HepG2 (cell line): ENCODE measurements at regions not wholly inside any gene's neighbourhood (a gene's known extent, or its start where the extent isn't known, plus 50 kb on each side); places are given as distances from the start of the nearest gene placed in this dataset.

ENCODE experiments used
- ATAC-seq: fragments of 200-7000 bp; cut with Tn5 transposase; 3 replicates; pipeline ENCODE4 v1.9.1; 2020; ENCODE audit warnings: mild to moderate bottlenecking, moderate library complexity
- BruUV-seq: library from RNA; stranded (reverse); fragments of 400-500 nt; replicated peaks from 2 replicates; lab custom pipeline; 2021; lab: Mats Ljungman, UMichigan
- CTCF ChIA-PET: fragments of 300-600 bp; formaldehyde crosslinking; extraction: SDS; loops from one replicate; lab custom pipeline; 2021; ENCODE audit warnings: low total read pairs, inconsistent platforms, low intra/inter-chr PET ratio; lab: Yijun Ruan, JAX
- POLR2A ChIA-PET: fragments of 350-600 bp; sonication (Branson Sonifier 250); formaldehyde crosslinking; loops from one replicate; lab custom pipeline; 2020; ENCODE audit warnings: antibody characterized with exemption, inconsistent platforms; lab: Yijun Ruan, JAX
- DNase-seq: peaks from one replicate; pipeline ENCODE4 v3.0.0-alpha.2; 2015; ENCODE audit warnings: low spot score
- FAIRE-seq: peaks from 3 replicates; lab custom pipeline; 2011; peaks lifted over from hg19 to GRCh38; lab: Jason Lieb, UNC
- H2AFZ ChIP-seq: one replicate; pipeline ENCODE4 v1.6.1; 2011; ENCODE audit warnings: low read length, inconsistent platforms
- H3K27ac ChIP-seq: fragments of 300-600 bp; 3 replicates; pipeline ENCODE4 v1.8.0; 2011; ENCODE audit warnings: mixed run types, mild to moderate bottlenecking, mixed read lengths, low read length, inconsistent platforms; ENCODE audit not compliant: insufficient read depth; ENCODE audit errors: extremely low read length
- H3K27me3 ChIP-seq, 2 experiments: fragments of 200-600 bp in 1 of 2; 2 replicates in 1 of 2; 3 replicates in 1 of 2; pipeline versions ENCODE4 v1.6.0 to v1.8.0; 2011; ENCODE audit warnings: low read length in 2 of 2, mild to moderate bottlenecking in 2 of 2, moderate library complexity in 2 of 2, inconsistent platforms in 1 of 2; ENCODE audit not compliant: insufficient read depth in 2 of 2, control insufficient read depth in 1 of 2
- H3K36me3 ChIP-seq, 2 experiments: fragments of 200-600 bp in 1 of 2; replicated peaks in 1 of 2; 2 replicates in 1 of 2; 3 replicates in 1 of 2; pipeline versions ENCODE4 v1.5.1 to v1.8.0; 2011; ENCODE audit warnings: low read length in 2 of 2, inconsistent platforms in 1 of 2; ENCODE audit not compliant: insufficient read depth in 2 of 2, control insufficient read depth in 1 of 2
- H3K4me1 ChIP-seq: 2 replicates; pipeline ENCODE4 v1.5.1; 2012; ENCODE audit warnings: low read length, inconsistent platforms; ENCODE audit not compliant: insufficient read depth
- H3K4me2 ChIP-seq: 2 replicates; pipeline ENCODE4 v1.6.0; 2011; ENCODE audit warnings: low read depth, low read length, inconsistent platforms
- H3K4me3 ChIP-seq, 3 experiments: fragments of 200-600 bp in 1 of 3; sonication (generic), shearing (Covaris generic) in 1 of 3; replicated peaks in 1 of 3; 2 replicates each; pipeline ENCODE4 v1.5.1; 2011 to 2016; ENCODE audit warnings: low read length in 3 of 3, inconsistent platforms in 2 of 3, low read depth in 2 of 3, mild to moderate bottlenecking in 2 of 3, control low read depth in 1 of 3, mixed read lengths in 1 of 3; ENCODE audit not compliant: insufficient read depth in 1 of 3
- H3K79me2 ChIP-seq: one replicate; pipeline ENCODE4 v1.6.1; 2011; ENCODE audit warnings: low read length, inconsistent platforms; ENCODE audit not compliant: insufficient read depth
- H3K9ac ChIP-seq: 2 replicates; pipeline ENCODE4 v1.6.0; 2011; ENCODE audit warnings: mild to moderate bottlenecking, low read depth, low read length, inconsistent platforms; ENCODE audit not compliant: insufficient read depth
- H3K9me3 ChIP-seq: 2 replicates; pipeline ENCODE4 v1.5.1; 2012; ENCODE audit warnings: mild to moderate bottlenecking, low read length
- H4K20me1 ChIP-seq: 2 replicates; pipeline ENCODE4 v1.6.0; 2011; ENCODE audit warnings: inconsistent platforms, mild to moderate bottlenecking, low read length, moderate library complexity; ENCODE audit not compliant: insufficient read depth
- BRD4 ChIP-seq: sonication (generic); formaldehyde crosslinking; IDR thresholded peaks from 2 replicates; pipeline ENCODE4 v1.4.0; 2020; ENCODE audit warnings: missing genetic modification reagents
- CENPBD1 ChIP-seq: sonication (generic); formaldehyde crosslinking; IDR thresholded peaks from 2 replicates; pipeline ENCODE4 v1.8.0; 2022; ENCODE audit warnings: missing genetic modification reagents, low read depth, mild to moderate bottlenecking, borderline replicate concordance
- DMAP1 ChIP-seq: IDR thresholded peaks from 2 replicates; pipeline ENCODE4 v1.6.1; 2016
- GPBP1L1 ChIP-seq: sonication (generic); formaldehyde crosslinking; IDR thresholded peaks from 2 replicates; pipeline ENCODE4 v1.5.0; 2020; ENCODE audit warnings: mild to moderate bottlenecking, missing genetic modification reagents
- HBP1 ChIP-seq: IDR thresholded peaks from 2 replicates; pipeline ENCODE4 v1.6.1; 2016; ENCODE audit warnings: low read depth, control low read depth
- LCORL ChIP-seq, 2 experiments: fragments of 450-650 bp in 1 of 2; sonication (generic) in 1 of 2; formaldehyde crosslinking in 1 of 2; IDR thresholded peaks; 2 replicates each; pipeline versions ENCODE4 v1.5.0 to v1.6.1; 2017 to 2020; ENCODE audit warnings: antibody characterized with exemption in 1 of 2, missing genetic modification reagents in 1 of 2
- MLLT10 ChIP-seq: sonication (generic); formaldehyde crosslinking; IDR thresholded peaks from 2 replicates; pipeline ENCODE4 v1.4.0; 2020; ENCODE audit warnings: missing genetic modification reagents
- NFE2L2 ChIP-seq: fragments of 150-350 bp; IDR thresholded peaks from 2 replicates; pipeline ENCODE4 v1.6.1; 2014; ENCODE audit warnings: low read length
- PRDM4 ChIP-seq: sonication (generic); formaldehyde crosslinking; IDR thresholded peaks from 2 replicates; pipeline ENCODE4 v1.9.0; 2021; ENCODE audit warnings: missing genetic modification reagents, borderline replicate concordance
- TEAD3 ChIP-seq: optimal IDR thresholded peaks from 2 replicates; pipeline ENCODE3; 2016; ENCODE audit warnings: borderline replicate concordance
- ZBTB14 ChIP-seq: sonication (generic); formaldehyde crosslinking; IDR thresholded peaks from 2 replicates; pipeline ENCODE4 v1.4.0; 2020; ENCODE audit warnings: missing genetic modification reagents
- ZNF556 ChIP-seq: sonication (generic); formaldehyde crosslinking; IDR thresholded peaks from 2 replicates; pipeline ENCODE4 v1.4.0; 2020; ENCODE audit warnings: mild to moderate bottlenecking, missing genetic modification reagents, borderline replicate concordance
- ZNF569 ChIP-seq: sonication (generic); formaldehyde crosslinking; IDR thresholded peaks from 2 replicates; pipeline ENCODE4 v1.5.0; 2020; ENCODE audit warnings: mild to moderate bottlenecking, missing genetic modification reagents, moderate library complexity, borderline replicate concordance
- WGBS: methylation state at CpG from one replicate; pipeline ENCODE4 v1.1.6; 2017; ENCODE audit warnings: low lambda C conversion rate; 5-methylcytosine and 5-hydroxymethylcytosine counted together
- in situ Hi-C: cut with HindIII; loops from 2 replicates; pipeline ENCODE4 v1.10.0; 2017; ENCODE audit warnings: low pct_unique_long_range_greater_than_20kb; ENCODE audit not compliant: extremely low pct_ligation_motif_present
- intact Hi-C: fragments of 100-400 bp; cut with micrococcal nuclease; formaldehyde crosslinking; loops from one replicate; pipeline ENCODE4 v1.10.0; 2022; ENCODE audit not compliant: unreplicated experiment

GRCh38 chr20:54794874-54795273 lies 319.5 kb downstream of the DOK5 start (continued):
- TF ChIP-seq HBP1 (CRISPR knock-in tag) (no peak), DMAP1 (no peak), ZBTB14 (no peak), TEAD3 (CRISPR knock-in tag) (no peak), PRDM4 (CRISPR knock-in tag) (no peak)

- WGBS = 11% methylated on average over 6 of the region's 6 CpGs
- TF ChIP-seq NFE2L2 (no peak), CENPBD1 (no peak), ZNF569 (CRISPR knock-in tag) (no peak), LCORL (IDR thresholded peaks at IDR 0.05) (no peak), LCORL (CRISPR knock-in tag; IDR thresholded peaks at IDR 0.05) (no peak), BRD4 (CRISPR knock-in tag) (no peak), MLLT10 (CRISPR knock-in tag) (no peak), ZNF556 (CRISPR knock-in tag) (no peak), GPBP1L1 (CRISPR knock-in tag) (no peak)
- ATAC-seq = peak; percentile 58
- Histone ChIP-seq H3K27me3 (no peaks in the 10 kb centered on the region), H3K79me2 (no peaks in the 10 kb centered on the region), H3K36me3 (no peaks in the 10 kb centered on the region), H4K20me1 (no peaks in the 10 kb centered on the region), H3K4me2 (no peak overlapping the region), H3K9ac (no peak overlapping the region), H3K27ac (no peak overlapping the region), H3K4me3 (no peak overlapping the region), H3K9me3 (peaks cover 6% of the 10 kb centered on the region), H3K4me1 (no peaks in the 10 kb centered on the region), H2AFZ (no peak overlapping the region)
- POLR2A ChIA-PET = no interaction called here
- in situ Hi-C loops = no loop called here
- BruUV-seq = no TSS peak
- intact Hi-C loops = no loop called here
- FAIRE-seq = no peak
- no peak for DNase-seq
- CTCF ChIA-PET = no interaction called here
Observed at GRCh38 chr20:54794110-54794509, 318.7 kb downstream of the DOK5 start.
